OCI-LY3 (cell line): ENCODE measurements at regions not wholly inside any gene's neighbourhood (a gene's known extent, or its start where the extent isn't known, plus 50 kb on each side); places are given as distances from the start of the nearest gene placed in this dataset.

Experiments
- EZH2phosphoT487 ChIP-seq: fragments of 200-600 bp; shearing (Covaris generic); IDR thresholded peaks from 2 replicates; pipeline ENCODE4 v1.6.1; 2018; ENCODE audit warnings: antibody characterized with exemption, mixed run types, low read depth
- TF ChIP-seq, protein P1 (sequence below): fragments of 200-600, 300-600 bp; sonication (generic); IDR thresholded peaks from 2 replicates; pipeline ENCODE4 v1.5.1; 2014; ENCODE audit warnings: antibody characterized with exemption, low read length, low read depth

DNA sequence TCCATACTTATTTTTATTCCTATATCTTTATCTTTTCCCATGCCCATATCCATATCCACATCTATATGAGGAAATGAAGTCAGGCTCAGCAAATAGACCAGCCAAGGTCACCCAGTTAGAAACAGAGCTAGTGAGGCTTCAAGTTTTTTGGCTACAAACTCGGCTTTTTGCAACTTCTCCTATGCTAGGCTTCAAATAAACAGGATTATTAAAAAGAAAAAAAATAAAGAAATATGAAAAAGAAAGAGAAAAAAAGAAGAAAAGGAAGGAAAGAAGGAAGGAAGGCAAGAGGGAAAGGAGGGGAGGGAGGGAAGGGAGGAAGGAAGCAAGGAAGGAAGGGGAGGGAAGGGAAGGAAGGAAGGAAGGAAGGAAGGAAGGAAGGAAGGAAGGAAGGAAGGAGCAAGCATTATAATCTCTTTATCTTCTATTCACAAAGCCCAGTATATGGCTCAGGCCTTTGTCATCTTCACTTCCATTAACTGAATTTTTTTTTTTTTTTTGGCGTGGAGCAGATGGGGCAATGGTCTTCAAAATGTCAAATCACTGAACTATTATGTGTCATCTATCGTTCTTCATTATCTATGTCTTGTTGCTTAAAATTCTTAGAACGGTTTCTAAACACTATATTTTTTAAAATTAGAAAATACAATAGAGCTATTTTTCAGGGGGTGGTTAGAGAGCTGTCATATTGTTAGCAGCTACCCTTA, 418.2 kb downstream of the VRK1 start:
- TF ChIP-seq EZH2phosphoT487, result no peak
- TF ChIP-seq, protein P1, sequence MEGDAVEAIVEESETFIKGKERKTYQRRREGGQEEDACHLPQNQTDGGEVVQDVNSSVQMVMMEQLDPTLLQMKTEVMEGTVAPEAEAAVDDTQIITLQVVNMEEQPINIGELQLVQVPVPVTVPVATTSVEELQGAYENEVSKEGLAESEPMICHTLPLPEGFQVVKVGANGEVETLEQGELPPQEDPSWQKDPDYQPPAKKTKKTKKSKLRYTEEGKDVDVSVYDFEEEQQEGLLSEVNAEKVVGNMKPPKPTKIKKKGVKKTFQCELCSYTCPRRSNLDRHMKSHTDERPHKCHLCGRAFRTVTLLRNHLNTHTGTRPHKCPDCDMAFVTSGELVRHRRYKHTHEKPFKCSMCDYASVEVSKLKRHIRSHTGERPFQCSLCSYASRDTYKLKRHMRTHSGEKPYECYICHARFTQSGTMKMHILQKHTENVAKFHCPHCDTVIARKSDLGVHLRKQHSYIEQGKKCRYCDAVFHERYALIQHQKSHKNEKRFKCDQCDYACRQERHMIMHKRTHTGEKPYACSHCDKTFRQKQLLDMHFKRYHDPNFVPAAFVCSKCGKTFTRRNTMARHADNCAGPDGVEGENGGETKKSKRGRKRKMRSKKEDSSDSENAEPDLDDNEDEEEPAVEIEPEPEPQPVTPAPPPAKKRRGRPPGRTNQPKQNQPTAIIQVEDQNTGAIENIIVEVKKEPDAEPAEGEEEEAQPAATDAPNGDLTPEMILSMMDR, result no peak
